ENCODE measurements at regions not wholly inside any gene's neighbourhood (a gene's known extent, or its start where the extent isn't known, plus 50 kb on each side); places are given as distances from the start of the nearest gene placed in this dataset.

DNA sequence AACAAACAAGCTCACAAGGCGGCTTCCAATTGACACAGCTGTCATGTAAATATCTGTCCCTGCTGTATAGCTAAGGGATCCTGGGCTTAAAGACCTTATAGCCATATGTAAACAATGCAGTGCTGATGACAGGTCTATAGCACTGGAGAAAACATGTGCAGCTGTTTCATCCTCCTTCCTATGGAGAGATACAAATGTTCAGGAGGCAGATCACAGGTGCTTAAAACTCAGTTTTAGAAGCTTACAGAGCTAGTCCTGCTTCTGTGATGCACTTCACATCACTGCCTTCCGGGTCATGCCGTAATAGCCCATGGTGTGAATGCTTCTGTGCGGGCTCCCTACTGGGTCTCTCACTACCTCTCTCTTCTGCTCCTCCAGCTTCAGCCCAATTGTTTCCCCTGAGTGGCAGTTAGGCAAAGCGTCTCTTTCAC, 262.4 kb upstream of the CHST9 start:
- no peak for DNase-seq

DNA sequence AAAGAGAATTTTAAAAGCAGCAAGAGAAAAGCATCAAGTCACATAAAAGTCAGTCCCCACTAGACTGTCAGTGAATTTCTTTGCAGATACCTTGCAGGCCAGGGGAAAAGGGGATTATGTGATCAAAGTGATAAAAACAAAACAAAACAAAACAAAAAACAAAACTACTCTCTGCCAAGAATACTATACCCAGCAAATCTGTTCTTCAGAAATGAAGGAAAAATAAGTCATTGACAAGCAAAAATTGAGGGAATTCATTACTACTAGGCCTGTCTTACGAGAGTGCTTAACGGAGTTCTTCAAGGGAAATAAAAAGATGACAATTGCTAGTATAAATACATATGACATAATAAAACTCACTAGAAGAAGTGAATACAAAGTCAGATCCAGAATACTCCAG, 245.5 kb upstream of the CHST9 start:
- no peak for DNase-seq

- no peak for DNase-seq
Observed at GRCh38 chr18:27428716-27429475, 243.8 kb upstream of the CHST9 start.

GRCh38 chr18:27428120-27428519, 243.0 kb upstream of the CHST9 start:
- DNase-seq = no peak

GRCh38 chr18:27423581-27423980, 238.5 kb upstream of the CHST9 start:
- DNase-seq = no peak

- DNase-seq = no peak
Observed at GRCh38 chr18:27419646-27420045, 234.5 kb upstream of the CHST9 start.

- no peak for DNase-seq
Observed at GRCh38 chr18:27415495-27415894, 230.4 kb upstream of the CHST9 start.

GRCh38 chr18:27414682-27415081, 229.6 kb upstream of the CHST9 start:
- no peak for DNase-seq

DNA sequence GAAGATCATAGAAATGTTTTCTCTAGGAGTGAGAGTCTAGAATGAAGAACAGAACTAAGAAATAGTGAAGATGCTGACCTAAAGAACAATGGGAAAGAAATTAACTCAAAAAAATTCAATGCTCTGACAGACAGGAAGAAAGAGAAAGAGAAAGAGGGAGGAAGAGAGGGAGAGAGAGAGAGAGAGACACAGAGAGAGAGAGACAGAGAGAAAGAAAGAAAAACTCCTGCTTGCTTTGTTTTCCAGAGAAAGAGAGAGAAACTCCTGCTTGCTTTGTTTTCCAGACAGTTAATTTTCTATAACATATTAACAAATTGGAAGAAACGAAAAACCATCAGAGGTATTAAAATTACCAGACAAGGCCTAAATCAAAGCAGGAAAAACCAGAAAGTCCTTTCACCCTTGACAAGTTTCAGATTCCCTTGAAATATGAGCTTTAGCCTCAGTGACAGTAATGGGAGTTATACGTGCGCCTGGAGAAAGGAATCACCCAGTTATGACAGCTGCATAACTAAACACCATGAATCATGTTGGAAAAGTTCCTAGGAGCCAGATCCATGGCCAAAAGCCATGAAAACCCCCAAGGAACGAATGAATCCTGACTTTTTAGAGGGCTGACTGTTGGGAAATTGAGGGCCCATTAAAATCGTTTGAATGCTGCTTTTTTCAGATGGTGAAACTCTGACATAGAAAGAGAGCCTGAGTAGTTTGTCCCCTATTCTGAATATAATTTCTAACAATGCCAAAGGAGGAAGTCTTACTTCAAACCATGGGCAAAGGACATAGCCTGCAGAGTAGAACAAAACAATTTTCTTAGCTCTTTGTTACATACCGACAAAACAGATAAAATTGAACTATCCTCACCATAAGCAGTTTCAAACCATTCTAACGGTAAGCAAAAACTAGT, 228.6 kb upstream of the CHST9 start:
- DNase-seq = no peak

GRCh38 chr18:27412556-27412955, 227.4 kb upstream of the CHST9 start:
- no peak for DNase-seq

DNA sequence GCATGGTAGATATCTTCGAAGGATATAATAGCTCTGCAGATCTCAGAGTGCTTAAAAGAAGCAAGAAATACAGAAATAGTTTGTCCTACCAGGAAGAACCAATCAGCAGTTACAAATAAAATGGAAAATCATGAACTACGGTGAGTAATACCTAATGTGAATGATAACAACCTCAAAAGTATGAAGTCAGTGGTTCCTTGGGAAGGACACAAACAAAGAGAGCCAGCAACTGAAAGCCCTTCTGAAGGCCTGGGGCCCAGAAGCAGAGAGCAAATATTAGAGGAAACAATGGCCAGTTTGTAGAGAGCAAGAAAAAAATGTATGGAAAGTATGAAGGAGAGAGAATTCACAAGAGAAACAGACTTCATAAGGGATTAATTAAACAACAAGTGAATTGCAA, 226.8 kb upstream of the CHST9 start:
- no peak for DNase-seq

GRCh38 chr18:27411013-27411412, 225.9 kb upstream of the CHST9 start:
- DNase-seq = no peak

DNA sequence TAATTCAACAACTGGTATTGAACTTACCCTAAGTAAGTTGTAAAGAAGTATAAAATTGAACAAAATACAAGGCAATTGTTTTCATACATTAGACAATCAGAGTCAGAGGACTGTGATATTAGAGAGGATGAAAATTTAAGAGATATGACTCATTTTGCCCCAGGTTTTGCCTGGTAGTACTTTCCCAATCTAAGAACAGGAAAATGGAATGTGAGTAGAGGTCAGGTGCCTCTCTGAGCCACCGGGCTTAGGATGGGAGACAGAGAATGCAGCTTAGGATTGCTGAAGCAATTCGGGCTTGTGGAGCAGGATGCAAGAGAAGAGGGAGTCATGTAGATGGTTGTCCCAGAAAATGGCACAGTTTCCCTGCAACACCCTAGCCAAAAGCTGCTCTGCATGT, 219.7 kb upstream of the CHST9 start:
- no peak for DNase-seq

GRCh38 chr18:27400001-27400400, 214.9 kb upstream of the CHST9 start:
- no peak for DNase-seq

DNA sequence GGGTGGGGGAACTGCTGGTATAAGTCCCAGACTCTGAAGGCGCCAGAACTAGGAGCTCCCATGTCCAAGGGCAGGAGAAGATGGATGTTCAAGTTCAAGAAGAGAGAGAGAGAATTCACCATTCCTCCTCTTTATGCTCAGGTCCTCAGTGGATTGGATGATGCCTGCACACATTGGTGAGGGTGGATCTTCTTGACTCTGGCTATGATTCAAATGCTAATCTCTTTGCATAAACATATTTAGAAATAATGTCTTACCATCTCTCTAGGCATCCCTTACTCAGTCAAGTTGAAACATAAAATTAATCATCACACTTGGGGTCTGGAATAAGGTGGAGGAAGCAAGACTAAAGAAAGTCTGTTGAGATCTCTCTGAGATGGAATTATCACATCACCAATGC, 210.6 kb upstream of the CHST9 start:
- no peak for DNase-seq

DNA sequence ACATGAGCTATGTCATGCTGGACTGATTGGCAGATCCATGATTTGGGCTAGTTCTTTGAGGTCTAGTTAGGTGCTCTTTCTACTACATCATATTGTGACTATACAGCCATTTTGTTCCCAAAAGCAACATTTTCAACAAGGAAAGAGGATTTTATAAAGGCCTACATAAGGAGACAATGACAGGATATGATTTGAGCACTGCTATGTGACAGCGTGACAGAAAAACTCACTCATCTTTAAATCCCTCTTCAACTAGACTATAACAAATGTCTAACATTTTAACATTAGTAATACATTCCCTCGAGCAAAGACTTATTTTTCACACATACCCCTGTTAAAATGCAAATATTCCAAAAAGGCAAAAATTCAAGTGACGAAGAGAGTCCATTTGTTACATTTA, 209.6 kb upstream of the CHST9 start:
- DNase-seq = no peak

DNA sequence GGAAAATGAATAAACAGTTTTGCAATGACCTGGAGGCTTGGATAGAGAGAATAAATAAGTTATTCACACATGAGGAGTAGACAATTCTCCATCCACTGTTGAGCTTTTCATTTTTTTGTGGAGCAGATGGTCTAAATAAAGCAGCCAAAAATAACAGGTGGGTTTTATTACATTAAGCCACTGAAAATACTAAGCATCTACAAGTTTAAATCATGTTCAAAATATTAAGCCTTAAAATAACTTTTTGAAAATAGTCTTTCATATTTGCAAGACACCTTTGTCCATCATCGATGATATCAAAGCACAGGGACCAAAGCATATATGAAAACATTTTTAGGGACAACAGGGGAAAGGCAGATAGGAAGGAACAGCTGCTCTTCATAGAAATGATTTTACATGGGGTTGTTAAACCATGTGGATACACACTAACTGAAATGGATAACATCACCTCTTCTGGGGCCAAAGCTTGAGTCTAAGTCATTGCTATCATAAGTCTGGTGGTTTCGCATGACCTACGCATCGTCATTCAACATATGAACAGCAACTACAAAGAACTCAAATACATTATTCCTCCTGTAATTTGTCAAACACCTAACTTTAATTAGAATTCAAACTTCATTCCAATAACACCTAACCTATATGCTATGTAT, 197.6 kb upstream of the CHST9 start:
- DNase-seq = no peak

DNA sequence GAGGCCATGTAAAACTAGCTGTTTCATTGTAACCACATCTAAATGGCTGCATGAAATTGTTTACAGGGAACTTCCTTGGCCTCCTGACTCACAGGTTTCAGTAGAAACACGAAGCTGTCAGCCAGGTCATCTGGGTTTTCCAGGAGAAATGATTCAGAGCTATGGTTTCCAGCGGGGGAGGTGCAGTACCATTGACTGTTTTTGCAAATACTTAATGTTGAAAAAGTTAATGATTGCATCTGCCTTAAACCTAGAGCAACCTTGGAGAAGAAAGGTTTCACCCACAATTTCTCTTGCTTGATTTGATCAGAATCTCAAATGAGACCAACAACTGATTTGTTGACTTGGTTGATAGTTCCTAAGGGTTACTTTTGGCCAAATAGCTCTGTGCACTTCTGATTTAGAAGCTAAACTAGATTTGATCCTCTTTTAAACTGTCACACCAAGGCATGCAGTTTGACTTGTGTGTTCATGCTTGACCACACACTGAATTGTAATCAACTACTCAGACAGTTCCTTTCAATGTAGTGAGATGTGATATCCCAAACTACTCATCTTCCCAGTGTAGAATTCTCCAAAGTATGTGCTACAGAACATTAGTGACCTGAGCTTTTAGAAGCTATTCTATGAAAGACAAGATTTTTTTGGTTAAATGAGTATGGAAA, 193.5 kb upstream of the CHST9 start:
- no peak for DNase-seq

DNA sequence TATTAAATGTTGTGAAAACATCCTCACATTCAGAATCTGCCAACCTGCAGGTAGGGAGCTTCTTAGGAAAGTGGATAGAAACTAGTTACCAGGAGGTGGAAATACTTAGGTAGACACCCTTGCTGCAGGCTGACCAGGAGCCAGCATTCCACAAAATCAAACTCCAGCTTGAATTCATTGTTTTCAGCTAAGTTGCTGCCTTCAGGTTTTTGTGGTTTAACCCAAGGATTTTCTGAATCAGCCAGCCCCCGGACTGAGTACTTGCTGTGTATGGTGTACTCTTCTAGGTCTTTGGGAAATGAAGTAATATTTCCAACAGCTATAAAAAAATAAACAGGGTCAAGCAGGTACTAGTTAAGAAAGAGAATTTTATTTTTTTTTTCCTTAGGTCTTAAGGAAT, 192.1 kb upstream of the CHST9 start:
- DNase-seq = no peak

DNA sequence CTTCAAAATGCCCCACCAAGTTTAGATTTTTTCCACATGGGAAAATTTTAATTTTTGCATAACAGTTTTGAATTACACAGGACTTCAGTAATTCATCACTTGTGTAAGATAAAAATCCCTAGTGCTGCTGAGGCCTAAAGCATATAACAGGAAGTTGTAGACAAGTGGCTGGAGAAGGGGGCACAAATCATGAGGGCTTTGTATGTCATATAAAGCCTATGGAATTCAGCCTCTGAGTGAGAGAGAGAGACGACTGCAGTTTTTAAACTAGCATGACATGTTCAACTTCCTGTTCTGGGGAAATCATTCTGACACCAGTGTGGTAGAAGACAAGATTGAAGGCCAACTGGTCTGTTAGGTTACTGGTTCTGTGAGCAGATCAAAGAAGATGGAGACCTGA, 187.3 kb upstream of the CHST9 start:
- no peak for DNase-seq

GRCh38 chr18:27366665-27367064, 181.6 kb upstream of the CHST9 start:
- no peak for DNase-seq

DNA sequence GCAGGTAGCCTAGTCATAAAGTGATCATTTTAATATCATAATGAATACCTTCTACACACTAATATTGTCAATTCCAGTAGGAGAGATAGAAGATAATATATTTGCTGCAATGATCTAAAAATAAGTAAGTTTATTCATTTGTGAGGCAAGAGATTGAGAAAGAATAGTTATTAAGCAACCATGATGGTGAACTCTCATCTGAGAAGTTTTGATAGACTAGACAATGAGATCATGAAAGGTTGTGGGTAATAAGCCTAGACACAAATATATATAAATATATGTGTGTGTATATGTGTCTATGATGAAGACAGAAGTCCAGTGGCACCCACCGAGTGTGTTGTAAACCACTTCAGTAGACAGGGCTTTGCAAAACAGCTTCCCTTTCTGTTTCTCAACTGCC, 181.0 kb upstream of the CHST9 start:
- no peak for DNase-seq

DNA sequence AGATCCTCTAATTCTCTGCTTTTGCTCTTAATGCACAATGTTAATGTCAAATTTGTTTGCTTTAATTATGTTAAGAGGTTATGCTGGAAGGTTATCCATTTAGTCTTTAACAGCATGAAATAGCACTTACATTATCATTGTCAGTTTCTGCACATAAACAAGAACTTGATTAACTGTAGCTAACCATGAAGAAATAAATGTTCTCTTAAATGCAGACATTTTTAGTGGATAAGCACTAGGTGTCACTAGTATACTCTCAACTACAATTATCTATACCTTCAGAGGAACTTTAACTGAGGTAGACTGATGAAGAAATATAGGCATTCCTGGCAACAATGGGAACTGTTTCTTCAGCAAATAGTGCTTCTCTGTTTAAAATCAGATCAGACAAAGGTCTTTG, 178.8 kb upstream of the CHST9 start:
- DNase-seq = no peak
